ENCODE measurements at regions not wholly inside any gene's neighbourhood (a gene's known extent, or its start where the extent isn't known, plus 50 kb on each side); places are given as distances from the start of the nearest gene placed in this dataset.

- no peak for DNase-seq (ENCODE audit: low read depth, low spot score)
- CTCF ChIA-PET: interaction anchor here (0.7 to 1.5 kb wide), 3 partner anchors 12 to 824 kb away, joined by 3 to 5 read pairs (median 3); no protein-coding TSS in a partner anchor
- TF ChIP-seq CTCF (IDR thresholded peaks at IDR 0.05; ENCODE audit: insufficient read depth, low read length, missing control alignments): no peak
- H3K4me3 ChIP-seq (ENCODE audit: low read depth, low read length): no peak overlapping the region
- POLR2A ChIA-PET: no interaction called here
These were observed 784.4 kb downstream of the MAFB start for GRCh38 chr20:39904476-39905112.

GRCh38 chr20:39903806-39904465 lies 785.1 kb downstream of the MAFB start:
- POLR2A ChIA-PET: no interaction called here
- CTCF ChIA-PET: interaction anchor here (1.4 kb wide), 1 partner anchor 30 kb away, joined by 5 read pairs; no protein-coding TSS in a partner anchor
- TF ChIP-seq CTCF (IDR thresholded peaks at IDR 0.05; ENCODE audit: insufficient read depth, low read length, missing control alignments): no peak
- no peak overlapping the region for H3K4me3 ChIP-seq (ENCODE audit: low read depth, low read length)
- DNase-seq (ENCODE audit: low read depth, low spot score): no peak

- no peak for DNase-seq (ENCODE audit: low read depth, low spot score)
- H3K4me3 ChIP-seq (ENCODE audit: low read depth, low read length): no peak overlapping the region
- TF ChIP-seq CTCF (IDR thresholded peaks at IDR 0.05; ENCODE audit: insufficient read depth, low read length, missing control alignments): no peak
- CTCF ChIA-PET: interaction anchor here (1.5 kb wide), 2 partner anchors 12 to 790 kb away, joined by 4 to 6 read pairs; no protein-coding TSS in a partner anchor
- POLR2A ChIA-PET: no interaction called here
These were observed 789.2 kb downstream of the MAFB start for GRCh38 chr20:39899881-39900280.

- ChIA-PET CTCF (interaction anchor here (0.7 to 1.5 kb wide), 5 partner anchors 9 to 791 kb away, joined by 3 to 6 read pairs (median 3); no protein-coding TSS in a partner anchor), POLR2A (no interaction called here)
- TF ChIP-seq CTCF (IDR thresholded peaks at IDR 0.05; ENCODE audit: insufficient read depth, low read length, missing control alignments): no peak
- H3K4me3 ChIP-seq (ENCODE audit: low read depth, low read length): no peak overlapping the region
- no peak for DNase-seq (ENCODE audit: low read depth, low spot score)
These were observed 790.6 kb downstream of the MAFB start for GRCh38 chr20:39898467-39898852.

- H3K4me3 ChIP-seq (ENCODE audit: low read depth, low read length): no peak overlapping the region
- ChIA-PET CTCF (no interaction called here), POLR2A (interaction anchor here (0.7 to 0.9 kb wide), 2 partner anchors 129 to 791 kb away, joined by 3 read pairs; partner anchors contain the start of gene MAFB)
- no peak for TF ChIP-seq CTCF (IDR thresholded peaks at IDR 0.05; ENCODE audit: insufficient read depth, low read length, missing control alignments)
- peak; percentile 9 for DNase-seq (ENCODE audit: low read depth, low spot score)
These were observed 791.1 kb downstream of the MAFB start for GRCh38 chr20:39897781-39898466.

GRCh38 chr20:39897058-39897457 lies 792.0 kb downstream of the MAFB start:
- peak; percentile 97 for DNase-seq (ENCODE audit: low read depth, low spot score)
- no peak for TF ChIP-seq CTCF (IDR thresholded peaks at IDR 0.05; ENCODE audit: insufficient read depth, low read length, missing control alignments)
- H3K4me3 ChIP-seq (ENCODE audit: low read depth, low read length): no peak overlapping the region
- CTCF ChIA-PET: interaction anchor here (1.2 to 1.5 kb wide), 2 partner anchors 10 to 23 kb away, joined by 3 to 4 read pairs; no protein-coding TSS in a partner anchor
- POLR2A ChIA-PET: interaction anchor here (0.7 to 0.9 kb wide), 2 partner anchors 130 to 792 kb away, joined by 3 read pairs; partner anchors contain the start of gene MAFB

All from AG04449 (cell line).